OCI-LY1 (cell line): ENCODE measurements at regions not wholly inside any gene's neighbourhood (a gene's known extent, or its start where the extent isn't known, plus 50 kb on each side); places are given as distances from the start of the nearest gene placed in this dataset.
A peak's percentile ranks its signal among the peaks of the same experiment; 100 is the strongest.

Experiments
- H2AFZ ChIP-seq: fragments of 200-600 bp; sonication (generic), shearing (Covaris generic); 2 replicates; pipeline ENCODE4 v1.6.0; 2014; ENCODE audit warnings: antibody characterized with exemption, mild to moderate bottlenecking, low read length
- H3F3A ChIP-seq: fragments of 200-600 bp; sonication (generic), shearing (Covaris generic); 2 replicates; pipeline ENCODE4 v1.6.0; 2014; ENCODE audit warnings: mild to moderate bottlenecking, antibody characterized with exemption, low read length, moderate library complexity; ENCODE audit not compliant: insufficient read depth
- H3K27ac ChIP-seq: fragments of 200-600 bp; sonication (generic); 2 replicates; pipeline ENCODE4 v1.5.1; 2014; ENCODE audit warnings: low read length, mixed run types, mild to moderate bottlenecking, low read depth; ENCODE audit not compliant: poor library complexity, severe bottlenecking
- H3K27me3 ChIP-seq: fragments of 200-600 bp; sonication (generic); 2 replicates; pipeline ENCODE4 v1.6.0; 2014; ENCODE audit warnings: antibody characterized with exemption, mild to moderate bottlenecking, low read length, moderate library complexity; ENCODE audit not compliant: insufficient read depth
- H3K36me3 ChIP-seq: fragments of 200-600 bp; sonication (generic); 2 replicates; pipeline ENCODE4 v1.6.1; 2014; ENCODE audit warnings: mild to moderate bottlenecking, antibody characterized with exemption, low read length, moderate library complexity, mixed read lengths; ENCODE audit not compliant: insufficient read depth
- H3K4me1 ChIP-seq: fragments of 200-600 bp; sonication (generic); 2 replicates; pipeline ENCODE4 v1.5.1; 2014; ENCODE audit warnings: mild to moderate bottlenecking, low read length, moderate library complexity; ENCODE audit not compliant: insufficient read depth, severe bottlenecking
- H3K4me2 ChIP-seq: fragments of 200-600 bp; sonication (generic), shearing (Covaris generic); 2 replicates; pipeline ENCODE4 v1.6.1; 2014; ENCODE audit warnings: low read length
- H3K4me3 ChIP-seq: fragments of 200-600 bp; sonication (generic); 2 replicates; pipeline ENCODE4 v1.5.1; 2014; ENCODE audit warnings: low read length, low read depth, mild to moderate bottlenecking, mixed read lengths; ENCODE audit not compliant: poor library complexity, severe bottlenecking
- H3K79me2 ChIP-seq: fragments of 200-600 bp; shearing (Covaris generic); 2 replicates; pipeline ENCODE4 v1.6.1; 2016; ENCODE audit warnings: mixed run types, low read length, mixed read lengths; ENCODE audit not compliant: insufficient read depth
- H3K9ac ChIP-seq: fragments of 200-600 bp; sonication (generic), shearing (Covaris generic); 2 replicates; pipeline ENCODE4 v1.6.1; 2014; ENCODE audit warnings: mild to moderate bottlenecking, low read length, mixed read lengths
- H3K9me2 ChIP-seq: fragments of 200-600 bp; sonication (generic), shearing (Covaris generic); 2 replicates; pipeline ENCODE4 v1.6.1; 2014; ENCODE audit warnings: low read depth, mild to moderate bottlenecking, low read length, mixed read lengths
- H3K9me3 ChIP-seq: fragments of 200-600 bp; shearing (Covaris generic); 2 replicates; pipeline ENCODE4 v1.6.1; 2014; ENCODE audit warnings: low read length, mixed read lengths
- H4K20me1 ChIP-seq: fragments of 200-600 bp; sonication (generic), shearing (Covaris generic); 2 replicates; pipeline ENCODE4 v1.6.0; 2016; ENCODE audit warnings: mild to moderate bottlenecking, low read length; ENCODE audit not compliant: insufficient read depth
- EZH2 ChIP-seq: fragments of 200-600 bp; sonication (generic), shearing (Covaris generic); IDR thresholded peaks from 2 replicates; pipeline ENCODE4 v1.8.0; 2017; ENCODE audit warnings: borderline replicate concordance, mixed run types, mild to moderate bottlenecking, antibody characterized with exemption, low read length, moderate library complexity, mixed read lengths
- TF ChIP-seq, protein P1 (sequence below): fragments of 200-600 bp; sonication (generic), shearing (Covaris generic); IDR thresholded peaks from 2 replicates; pipeline ENCODE4 v1.5.1; 2017; ENCODE audit warnings: mild to moderate bottlenecking, antibody characterized with exemption, low read length, moderate library complexity, mixed read lengths

DNA sequence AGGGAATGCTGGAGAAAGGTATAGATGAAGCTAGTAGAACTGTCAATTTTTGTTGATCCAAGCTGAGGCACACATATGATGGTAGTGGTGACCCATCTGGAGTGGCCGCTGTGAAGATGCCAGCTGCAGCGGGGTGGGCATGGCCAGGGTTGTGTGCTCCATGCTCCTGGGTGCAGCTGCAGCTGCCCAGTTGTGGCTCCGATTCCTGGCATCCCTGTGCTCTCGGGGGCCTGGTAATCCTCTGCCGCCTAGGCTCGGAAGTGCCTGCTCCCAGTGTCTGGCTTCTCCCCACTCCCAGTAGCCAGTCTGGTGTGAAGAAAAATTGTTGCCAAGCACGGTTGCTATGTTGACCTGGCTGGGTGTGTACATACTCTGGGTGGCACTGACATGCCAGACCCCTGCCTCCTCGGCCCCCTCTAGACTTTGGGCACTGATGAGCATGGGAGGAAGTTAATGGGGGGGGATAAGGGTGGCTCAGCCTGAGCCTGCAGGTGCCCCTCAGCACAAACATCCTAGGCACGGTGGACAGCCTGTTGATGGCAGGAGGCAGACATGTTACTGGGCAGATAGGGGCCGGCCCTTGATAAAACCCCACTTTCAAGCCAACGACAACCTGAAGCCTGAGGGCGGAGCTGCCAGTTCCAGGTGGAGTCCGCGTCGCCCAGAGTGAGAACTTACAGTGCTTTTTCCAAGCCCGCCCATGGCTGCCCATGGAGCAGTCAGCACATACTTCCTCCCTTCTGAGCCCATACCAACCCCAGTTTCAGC lies 1400.7 kb downstream of the PCDH9 start:
- H2AFZ ChIP-seq = peak overlapping the region; percentile 65; the same call in 1 of the 2 replicates
- no peaks in the 10 kb centered on the region for H3K27me3 ChIP-seq
- H3K36me3 ChIP-seq = no peaks in the 10 kb centered on the region
- no peak overlapping the region for H3K4me3 ChIP-seq
- 0 out of 2 replicates have a peak, but pooled peaks cover 4% of the 10 kb centered on the region for H3K9me3 ChIP-seq
- no peaks in the 10 kb centered on the region for H3K9me2 ChIP-seq
- H3K4me1 ChIP-seq = peaks cover 7% of the 10 kb centered on the region
- no peak overlapping the region for H3K4me2 ChIP-seq
- no peak overlapping the region for H3K27ac ChIP-seq
- no peaks in the 10 kb centered on the region for H3F3A ChIP-seq
- no peaks in the 10 kb centered on the region for H3K79me2 ChIP-seq
- H4K20me1 ChIP-seq = no peaks in the 10 kb centered on the region
- H3K9ac ChIP-seq = no peak overlapping the region
- TF ChIP-seq, protein P1, sequence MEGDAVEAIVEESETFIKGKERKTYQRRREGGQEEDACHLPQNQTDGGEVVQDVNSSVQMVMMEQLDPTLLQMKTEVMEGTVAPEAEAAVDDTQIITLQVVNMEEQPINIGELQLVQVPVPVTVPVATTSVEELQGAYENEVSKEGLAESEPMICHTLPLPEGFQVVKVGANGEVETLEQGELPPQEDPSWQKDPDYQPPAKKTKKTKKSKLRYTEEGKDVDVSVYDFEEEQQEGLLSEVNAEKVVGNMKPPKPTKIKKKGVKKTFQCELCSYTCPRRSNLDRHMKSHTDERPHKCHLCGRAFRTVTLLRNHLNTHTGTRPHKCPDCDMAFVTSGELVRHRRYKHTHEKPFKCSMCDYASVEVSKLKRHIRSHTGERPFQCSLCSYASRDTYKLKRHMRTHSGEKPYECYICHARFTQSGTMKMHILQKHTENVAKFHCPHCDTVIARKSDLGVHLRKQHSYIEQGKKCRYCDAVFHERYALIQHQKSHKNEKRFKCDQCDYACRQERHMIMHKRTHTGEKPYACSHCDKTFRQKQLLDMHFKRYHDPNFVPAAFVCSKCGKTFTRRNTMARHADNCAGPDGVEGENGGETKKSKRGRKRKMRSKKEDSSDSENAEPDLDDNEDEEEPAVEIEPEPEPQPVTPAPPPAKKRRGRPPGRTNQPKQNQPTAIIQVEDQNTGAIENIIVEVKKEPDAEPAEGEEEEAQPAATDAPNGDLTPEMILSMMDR = no peak
- no peak for TF ChIP-seq EZH2

DNA sequence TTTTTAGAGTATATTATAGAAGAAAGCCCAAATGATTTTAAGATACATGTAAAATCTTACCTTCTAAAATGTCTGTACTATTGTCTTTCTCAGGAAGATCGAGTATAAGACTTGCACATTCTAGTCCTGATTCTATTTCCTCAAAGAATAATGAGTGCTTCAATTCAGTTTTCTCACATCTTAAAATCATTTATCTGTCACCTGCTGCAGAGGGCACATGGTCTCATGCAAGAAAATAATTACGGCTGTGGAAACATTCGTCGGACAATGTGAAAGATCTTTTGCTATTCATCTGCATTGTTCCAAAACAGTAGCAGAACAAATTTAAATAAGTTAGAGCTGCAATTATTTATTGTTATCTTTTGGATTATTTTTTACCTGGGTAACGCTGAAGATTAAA lies 1403.5 kb downstream of the PCDH9 start:
- H3K4me1 ChIP-seq = peaks cover 7% of the 10 kb centered on the region
- no peak overlapping the region for H3K27ac ChIP-seq
- H3K4me2 ChIP-seq = no peak overlapping the region
- no peaks in the 10 kb centered on the region for H4K20me1 ChIP-seq
- H2AFZ ChIP-seq = 0 out of 2 replicates have a peak overlapping the region, but pooled peaks have one; percentile 26
- H3F3A ChIP-seq = no peaks in the 10 kb centered on the region
- H3K9me3 ChIP-seq = 0 out of 2 replicates have a peak, but pooled peaks cover 4% of the 10 kb centered on the region
- no peaks in the 10 kb centered on the region for H3K36me3 ChIP-seq
- no peaks in the 10 kb centered on the region for H3K9me2 ChIP-seq
- TF ChIP-seq EZH2 = no peak
- TF ChIP-seq, protein P1 = no peak
- H3K4me3 ChIP-seq = no peak overlapping the region
- no peaks in the 10 kb centered on the region for H3K27me3 ChIP-seq
- H3K9ac ChIP-seq = no peak overlapping the region
- H3K79me2 ChIP-seq = no peaks in the 10 kb centered on the region

DNA sequence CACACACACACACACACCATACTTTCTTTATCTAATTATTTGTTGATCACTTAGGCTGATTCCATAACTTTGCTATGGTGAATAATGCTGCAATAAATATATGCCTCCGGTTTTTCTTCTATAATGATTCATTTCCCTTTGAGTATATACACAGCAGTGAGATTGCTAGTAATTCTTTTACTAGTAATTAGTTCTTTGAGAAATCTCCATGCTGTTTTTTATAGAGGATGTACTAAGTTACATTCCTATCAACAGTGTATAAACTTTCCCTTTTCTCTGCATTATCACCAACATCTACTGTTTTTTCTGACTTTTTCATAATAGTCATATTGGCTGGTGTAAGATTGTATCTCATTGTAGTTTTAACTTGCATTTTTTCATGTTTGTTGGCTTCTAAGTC lies 1405.1 kb downstream of the PCDH9 start:
- H3K27ac ChIP-seq = no peak overlapping the region
- H2AFZ ChIP-seq = peak overlapping the region; percentile 77; the same call in 1 of the 2 replicates
- H3K79me2 ChIP-seq = no peaks in the 10 kb centered on the region
- no peak overlapping the region for H3K9ac ChIP-seq
- peaks cover 7% of the 10 kb centered on the region for H3K4me1 ChIP-seq
- no peaks in the 10 kb centered on the region for H3K36me3 ChIP-seq
- H3K9me3 ChIP-seq = 0 out of 2 replicates have a peak, but pooled peaks cover 3% of the 10 kb centered on the region
- no peak for TF ChIP-seq EZH2
- TF ChIP-seq, protein P1 = no peak
- no peaks in the 10 kb centered on the region for H3K9me2 ChIP-seq
- H3K4me2 ChIP-seq = no peak overlapping the region
- H4K20me1 ChIP-seq = no peaks in the 10 kb centered on the region
- no peaks in the 10 kb centered on the region for H3K27me3 ChIP-seq
- no peak overlapping the region for H3K4me3 ChIP-seq
- no peaks in the 10 kb centered on the region for H3F3A ChIP-seq
